Iris pigment epithelial cell (primary cell): ENCODE measurements at regions not wholly inside any gene's neighbourhood (a gene's known extent, or its start where the extent isn't known, plus 50 kb on each side); places are given as distances from the start of the nearest gene placed in this dataset.

Experiments
- DNase-seq: peaks from one replicate; pipeline ENCODE4 v3.0.0-alpha.2; 2011; ENCODE audit warnings: low read depth

DNA sequence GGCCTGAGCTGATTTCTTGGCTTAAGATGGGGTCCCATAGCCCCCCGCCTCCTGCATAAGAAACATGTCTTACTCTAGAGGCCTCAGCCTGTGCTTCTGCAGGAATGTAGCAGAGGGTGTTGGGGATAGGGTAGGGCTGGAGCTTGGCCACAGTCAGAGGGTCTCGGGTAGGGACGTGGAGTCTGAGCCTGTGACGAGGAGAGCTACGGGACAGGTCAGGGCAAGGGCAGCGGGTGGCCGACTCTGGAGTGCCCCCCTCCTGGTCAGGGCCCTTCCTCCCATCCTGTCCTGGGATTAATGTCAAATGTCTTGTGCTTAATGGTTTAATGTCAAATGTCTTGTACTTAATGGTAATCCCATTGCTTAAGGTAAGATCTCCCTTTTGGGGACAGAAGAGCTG is 130.4 kb downstream of the GLI2 start:
- no peak for DNase-seq

DNA sequence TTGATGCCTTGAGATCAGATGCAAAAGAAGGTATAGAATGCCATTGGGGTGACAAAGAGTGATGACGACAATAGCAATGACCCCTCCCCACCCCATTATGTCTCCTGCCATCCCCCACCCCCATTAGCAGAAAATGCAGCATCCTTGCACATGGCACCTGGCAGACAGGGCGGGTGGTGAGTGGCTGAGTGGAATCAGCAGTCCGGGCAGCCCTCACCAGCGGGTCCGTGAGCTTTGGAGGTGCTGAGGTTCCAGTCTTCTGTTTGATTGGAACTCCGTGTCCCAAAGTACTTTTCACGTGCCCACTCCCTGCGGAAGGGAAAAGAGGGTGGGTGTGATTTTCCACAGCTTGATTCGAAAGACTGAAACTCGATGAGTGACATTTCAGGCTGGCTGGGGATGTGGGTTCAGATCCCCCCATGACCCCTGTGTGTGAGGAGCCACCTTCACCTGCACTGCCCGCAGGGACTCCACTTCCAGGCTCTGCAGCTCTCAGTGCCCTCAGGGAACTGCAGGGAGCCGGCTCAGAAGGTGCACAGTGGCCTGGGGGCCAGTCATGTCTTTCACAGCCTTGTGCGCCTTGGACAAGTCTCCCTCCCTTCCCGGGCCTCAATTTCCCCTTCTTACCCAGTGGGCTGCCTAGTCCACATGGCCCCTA is 130.9 kb downstream of the GLI2 start:
- no peak for DNase-seq

DNA sequence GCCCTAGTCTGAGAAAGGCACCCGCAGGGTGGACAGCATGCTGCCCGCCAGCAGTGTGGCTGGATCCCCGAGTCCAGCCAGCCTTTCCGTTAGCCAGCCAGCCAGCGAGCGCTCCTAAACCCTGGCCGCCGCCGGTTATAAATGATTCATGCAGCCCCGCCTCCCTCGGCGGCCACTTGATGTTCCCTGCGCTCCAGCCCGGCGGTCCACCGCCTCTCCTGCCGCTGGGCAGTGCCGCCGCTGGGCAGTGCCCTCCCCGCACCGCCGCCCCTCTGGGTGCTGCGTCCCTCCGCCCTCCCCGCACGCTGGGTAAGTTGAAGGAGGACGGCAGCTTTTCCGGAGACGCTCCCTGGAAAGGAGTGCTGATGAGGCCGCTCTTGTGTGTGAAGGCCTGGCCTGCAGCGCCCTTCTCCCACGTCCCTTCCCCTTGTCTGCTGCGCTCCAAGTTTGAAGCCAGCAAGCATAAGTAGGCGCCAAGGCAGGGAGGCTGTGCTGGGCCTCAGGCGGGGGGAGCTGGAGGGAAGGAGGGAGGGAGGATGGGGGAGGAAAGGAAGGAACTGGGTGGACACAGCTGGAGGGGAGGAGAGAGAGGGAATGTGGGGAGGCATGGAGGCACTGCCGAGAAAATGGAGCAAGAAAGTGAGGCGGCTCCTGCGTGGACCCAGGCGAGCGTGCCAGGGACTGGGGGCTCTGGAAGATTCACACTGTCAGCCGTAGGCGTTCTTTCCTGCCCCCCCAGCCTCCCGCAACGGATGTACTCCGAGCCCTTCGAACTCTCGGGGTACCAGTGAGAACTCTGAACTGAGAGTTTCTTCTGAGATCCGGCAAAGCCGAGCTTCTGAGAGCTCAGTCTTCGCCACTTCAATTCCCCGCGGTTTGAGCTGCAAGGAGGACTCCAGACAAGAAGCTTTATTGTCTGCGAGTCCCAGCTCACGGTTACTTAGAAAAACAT is 131.9 kb downstream of the GLI2 start:
- peak; percentile 85 for DNase-seq

DNA sequence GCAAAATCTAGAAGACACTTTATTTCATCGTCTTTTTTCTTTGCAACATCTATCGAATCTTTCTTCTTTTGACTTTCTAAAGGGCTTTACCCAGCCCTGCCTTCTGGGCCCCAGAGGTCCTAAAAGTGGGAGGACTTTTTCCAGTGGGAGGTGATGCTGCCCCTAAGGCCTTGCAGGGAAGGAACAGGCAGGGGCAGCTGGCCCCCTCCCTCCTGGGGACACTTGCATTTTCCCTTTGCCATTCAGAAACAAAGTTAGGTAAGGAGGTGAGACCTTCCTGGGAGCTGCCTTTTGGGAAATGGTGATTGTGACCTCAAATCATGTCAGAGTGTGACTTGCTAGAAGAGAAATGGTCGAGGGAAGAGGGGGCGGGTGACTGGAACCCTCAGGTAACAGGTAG is 132.7 kb downstream of the GLI2 start:
- no peak for DNase-seq

DNA sequence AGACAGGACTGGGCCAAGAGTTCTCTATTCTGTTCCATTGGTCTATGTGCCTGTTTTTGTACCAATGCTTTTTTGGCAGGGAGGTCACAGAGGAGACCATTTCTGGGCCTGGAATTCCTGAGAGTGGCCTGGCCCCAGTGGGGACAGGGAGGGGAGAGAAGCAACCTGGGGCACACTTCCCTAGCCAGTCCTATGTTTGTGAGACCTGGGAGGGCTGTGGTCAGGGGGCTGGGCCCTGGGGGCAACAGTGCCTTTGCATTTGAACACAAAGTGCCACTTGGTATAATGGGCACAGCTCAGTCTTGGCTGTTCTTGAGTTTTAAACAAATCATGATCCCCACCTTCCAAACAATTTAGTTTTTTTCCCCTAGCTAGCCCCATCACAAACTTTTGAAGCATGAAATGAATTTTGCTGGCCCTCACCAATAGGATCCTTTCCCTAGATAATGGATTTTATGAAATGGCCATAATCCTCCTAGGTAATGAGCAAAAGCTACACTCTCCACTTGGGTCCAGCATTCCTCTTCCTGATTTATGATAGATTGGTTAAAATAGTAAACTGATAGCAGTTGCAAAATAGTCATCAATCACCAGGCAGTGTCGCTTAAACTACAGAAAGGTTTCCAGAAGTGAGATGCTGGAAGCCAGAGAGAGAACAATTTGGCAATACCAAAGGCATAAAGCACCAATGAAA is 133.5 kb downstream of the GLI2 start:
- no peak for DNase-seq

DNA sequence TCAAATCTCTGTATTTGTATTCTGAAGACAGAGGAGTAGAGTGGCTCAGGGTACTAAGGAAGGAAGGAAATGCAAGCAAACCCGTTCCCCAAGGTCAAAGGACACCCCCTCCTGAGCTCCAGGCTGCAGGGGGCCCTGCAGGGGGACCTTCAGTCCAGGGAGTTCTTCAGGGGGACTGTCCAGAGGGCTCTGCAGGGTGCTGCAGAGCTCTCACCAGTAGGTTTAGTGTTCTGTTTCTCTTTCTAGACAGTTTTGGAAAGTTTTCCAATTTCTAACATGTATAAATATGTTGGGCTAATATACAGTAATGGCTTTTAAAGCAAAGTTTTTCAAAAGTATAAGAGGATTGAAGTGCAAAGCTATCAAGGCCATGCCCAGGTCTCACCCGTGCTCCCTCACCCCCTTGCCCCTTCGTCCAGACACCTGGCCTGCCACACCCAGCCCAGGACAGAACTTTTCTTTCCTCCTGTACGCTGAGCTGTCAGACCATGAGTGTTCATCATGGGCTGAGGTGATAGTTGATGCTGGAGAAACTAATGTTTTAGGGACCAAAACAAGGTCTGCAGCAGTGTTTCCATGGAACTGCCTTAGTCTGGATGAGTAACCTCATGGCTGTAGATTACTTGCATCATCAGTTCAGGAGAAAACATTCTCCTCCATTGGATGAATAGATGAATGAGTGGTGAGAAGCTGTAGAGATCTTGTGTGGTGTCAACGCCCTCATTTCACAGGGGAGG is 134.2 kb downstream of the GLI2 start:
- peak; percentile 16 for DNase-seq

DNA sequence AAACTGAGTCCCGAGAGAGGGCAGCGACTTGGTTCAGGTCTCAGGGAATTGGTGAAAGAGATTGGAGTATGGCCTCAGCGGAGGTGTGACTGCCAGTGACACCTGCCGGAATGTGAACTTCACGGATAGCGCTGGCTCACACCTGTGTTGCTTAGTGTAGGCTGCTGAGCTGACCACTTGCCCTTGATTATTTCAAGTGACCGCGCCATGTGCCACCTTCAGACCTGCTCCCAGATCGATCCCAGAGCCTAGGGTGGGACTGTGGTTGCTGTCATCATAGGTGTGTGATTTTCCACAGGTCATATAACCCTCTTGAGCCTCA is 134.8 kb downstream of the GLI2 start:
- DNase-seq, result no peak

DNA sequence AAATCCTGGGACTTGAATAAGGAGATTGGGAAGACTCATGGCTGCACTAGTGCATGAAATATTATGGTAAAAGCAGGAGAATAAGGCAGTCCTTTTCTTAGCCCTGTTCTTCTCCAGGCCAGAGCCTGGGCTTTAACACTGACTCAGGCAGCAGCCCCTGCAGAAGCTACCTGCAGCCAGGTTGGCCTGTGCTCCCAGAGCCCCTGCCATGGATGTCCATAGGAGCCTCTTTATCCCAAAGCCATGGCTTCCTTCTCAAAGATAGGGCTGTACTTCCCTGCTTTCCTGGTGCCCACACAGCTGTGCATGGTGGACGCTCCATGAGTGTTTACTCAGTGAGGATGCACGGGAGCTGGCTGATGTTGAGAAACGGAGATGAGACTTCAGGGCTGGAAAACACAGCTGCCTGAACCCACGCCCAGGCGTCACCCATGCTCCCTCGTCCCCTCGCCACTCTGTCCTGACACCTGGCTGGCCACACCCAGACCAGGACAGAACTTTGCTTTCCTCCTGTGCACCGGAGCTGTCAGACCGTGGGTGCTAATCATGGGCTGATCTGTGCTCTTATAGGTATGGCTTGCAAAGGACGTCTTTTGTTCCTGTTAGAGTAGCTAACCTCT is 135.5 kb downstream of the GLI2 start:
- DNase-seq, result no peak

DNA sequence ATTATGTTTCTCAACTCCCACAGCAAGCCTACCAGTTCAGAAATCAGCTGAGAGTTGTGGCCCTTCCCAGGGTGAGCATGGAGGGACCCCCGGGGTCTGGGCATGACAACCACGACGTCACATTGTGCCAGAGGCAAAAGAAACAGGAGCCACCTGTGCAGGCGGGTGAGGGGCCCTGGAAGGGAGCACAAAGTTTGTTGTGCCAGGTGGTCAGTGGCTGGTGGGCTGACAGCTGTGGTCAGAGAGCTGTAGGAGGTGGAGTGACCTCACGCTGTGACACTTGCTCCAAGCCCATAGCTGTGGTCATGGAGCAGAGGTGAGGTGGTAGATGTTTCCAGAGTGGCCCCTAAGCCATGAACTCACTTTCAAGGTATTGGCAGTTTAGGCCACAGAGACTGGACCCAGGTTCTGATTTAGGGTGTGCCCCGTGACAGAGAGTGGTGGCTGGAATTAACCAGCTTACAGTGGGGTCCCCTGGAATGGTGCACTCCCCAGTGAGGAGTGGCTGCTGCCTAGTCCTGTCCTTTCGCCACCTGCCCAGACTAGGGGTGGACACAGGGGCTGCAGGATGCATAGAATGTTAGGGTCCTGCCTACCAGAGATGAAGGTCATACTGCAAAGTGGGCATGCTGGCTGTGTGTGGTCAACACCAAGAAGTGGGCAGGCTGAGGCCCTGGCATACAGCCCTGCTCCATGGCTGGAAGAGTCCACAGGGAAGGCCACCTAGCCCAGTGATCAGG is 136.4 kb downstream of the GLI2 start:
- DNase-seq, result no peak

DNA sequence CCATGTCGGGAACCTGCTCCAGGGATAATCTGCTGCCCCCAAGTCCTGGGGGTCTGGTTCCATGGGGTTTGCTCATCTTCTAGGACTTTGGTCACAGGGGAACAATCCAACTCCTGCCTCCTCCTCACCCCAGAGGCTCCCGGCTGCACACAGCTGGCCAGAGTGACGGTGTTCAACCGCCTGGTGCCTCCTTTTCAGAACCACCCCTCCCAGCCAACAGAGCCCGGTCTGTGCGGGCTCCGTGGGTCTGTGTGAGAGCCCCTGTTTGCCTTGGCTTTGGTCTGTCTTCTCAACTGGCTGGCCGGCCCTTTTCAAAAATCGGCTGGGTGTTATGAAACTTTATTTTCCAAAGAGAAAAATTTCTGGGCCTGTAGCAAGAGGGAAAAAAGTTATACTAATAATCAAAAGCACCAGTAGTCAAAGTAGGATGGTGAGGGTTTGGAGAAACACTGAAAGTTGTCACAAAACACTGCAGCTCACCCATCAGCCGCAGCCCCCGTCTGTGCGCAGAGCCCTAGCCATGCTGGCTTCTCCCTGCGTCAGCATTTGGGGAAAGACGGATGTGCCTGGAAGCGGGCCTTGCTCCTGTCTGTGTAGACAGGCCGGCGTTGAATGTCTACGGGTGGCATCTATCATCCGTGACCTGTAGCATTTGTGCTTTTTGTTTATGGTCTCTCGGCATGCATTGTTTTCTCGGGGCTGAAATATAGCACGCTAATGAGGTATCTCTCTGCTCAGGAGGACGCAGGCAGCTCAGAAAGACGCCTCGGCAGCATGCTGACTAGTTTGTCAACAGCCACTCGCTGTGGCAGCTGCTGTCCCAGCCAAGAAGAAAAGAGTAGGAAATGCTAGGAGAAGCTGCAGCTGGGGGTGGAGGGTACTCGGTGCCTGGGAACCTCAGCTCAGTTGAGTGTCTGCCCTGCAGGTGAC is 138.6 kb downstream of the GLI2 start:
- DNase-seq, result no peak

DNA sequence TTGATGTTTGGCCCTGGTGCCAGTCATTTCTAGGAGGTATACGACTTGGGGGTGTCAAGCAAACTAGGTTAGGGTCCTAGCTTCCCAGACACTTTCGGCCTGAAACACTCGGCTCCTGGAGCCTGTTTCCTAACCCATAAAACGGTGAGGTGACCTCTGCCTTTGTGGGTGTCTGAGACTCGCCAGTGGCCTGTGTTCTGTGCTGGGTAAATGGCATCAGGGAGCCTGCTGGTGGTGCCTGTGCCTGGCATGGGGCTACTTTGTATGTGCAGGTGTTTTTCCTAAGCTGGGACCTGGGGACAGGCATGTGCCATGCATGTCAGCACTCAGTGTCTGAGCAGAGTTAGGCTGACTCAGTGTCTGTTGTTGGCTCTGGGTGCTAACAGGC is 139.2 kb downstream of the GLI2 start:
- no peak for DNase-seq

DNA sequence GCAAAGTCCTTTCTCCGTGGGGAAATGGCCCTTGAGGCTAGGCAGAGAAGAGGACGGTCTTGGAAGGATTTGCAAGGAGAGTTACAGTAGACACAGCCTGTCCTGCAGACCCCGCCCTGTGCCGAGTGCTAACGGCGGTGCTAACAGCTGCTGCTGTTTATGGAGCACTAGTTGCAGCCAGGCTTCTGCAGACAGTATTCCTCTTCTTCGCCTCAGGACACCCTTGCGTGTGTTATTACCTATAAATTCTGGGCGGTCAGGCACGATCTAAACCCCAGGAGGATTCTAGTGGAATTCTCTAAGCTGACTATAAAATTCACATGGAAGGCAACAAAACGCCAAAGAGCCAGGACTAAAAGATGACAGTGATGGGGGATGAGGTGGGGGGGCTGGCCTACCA is 139.8 kb downstream of the GLI2 start:
- no peak for DNase-seq

DNA sequence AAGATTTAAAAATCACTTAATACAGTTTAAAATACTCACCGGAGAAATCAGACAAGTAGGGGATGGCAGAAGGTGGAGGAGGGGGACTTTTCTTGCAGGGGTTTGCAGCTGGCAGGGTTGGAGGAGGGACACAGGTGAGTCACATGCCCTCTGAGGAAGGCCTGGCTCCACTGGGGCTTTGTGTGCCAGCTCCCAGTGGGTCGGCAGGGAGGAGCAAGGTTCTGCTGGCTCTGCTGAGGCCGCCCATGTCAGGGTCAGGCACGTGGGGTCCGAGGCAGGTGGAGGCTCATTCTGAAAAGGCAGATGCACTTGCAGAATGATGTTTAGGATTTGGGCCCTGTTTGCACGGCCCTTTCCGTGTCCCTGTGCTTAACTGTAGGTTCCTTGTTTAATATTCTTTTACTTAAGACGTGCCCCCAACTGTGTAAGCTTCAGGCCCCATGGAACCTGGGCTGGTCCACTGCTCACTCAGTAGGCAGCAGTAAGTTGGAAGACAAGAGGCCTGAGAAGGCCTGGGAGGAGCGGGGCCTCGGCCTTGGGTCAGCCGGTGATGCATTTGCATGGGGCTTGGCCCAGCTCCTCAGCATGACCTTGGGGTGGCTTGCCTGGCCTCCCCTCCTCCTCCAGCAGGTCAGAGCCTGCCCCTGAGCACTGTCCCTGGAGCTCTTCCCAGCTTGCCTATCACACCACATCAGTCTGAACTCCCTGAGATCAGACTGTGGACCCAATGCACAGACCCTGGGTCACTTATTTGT is 141.0 kb downstream of the GLI2 start:
- no peak for DNase-seq

DNA sequence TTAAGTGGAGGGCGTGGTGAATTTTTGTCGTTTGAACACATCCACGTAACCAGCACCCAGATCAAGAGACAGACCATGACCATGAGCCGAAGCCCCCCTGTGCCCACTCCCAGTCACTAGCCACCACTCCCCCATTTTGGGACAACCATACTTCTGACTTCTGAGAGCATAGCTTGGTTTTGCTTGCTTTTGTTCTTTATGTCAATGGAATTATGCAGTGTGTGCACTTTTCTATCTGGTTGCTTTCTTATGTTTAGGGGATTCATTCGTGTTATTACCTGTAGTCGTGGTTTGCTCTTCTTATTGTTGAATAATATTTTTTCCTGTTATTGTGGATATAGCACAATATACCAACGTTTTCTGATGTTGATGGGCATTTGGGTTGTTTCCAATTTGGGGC is 141.7 kb downstream of the GLI2 start:
- DNase-seq, result no peak

DNA sequence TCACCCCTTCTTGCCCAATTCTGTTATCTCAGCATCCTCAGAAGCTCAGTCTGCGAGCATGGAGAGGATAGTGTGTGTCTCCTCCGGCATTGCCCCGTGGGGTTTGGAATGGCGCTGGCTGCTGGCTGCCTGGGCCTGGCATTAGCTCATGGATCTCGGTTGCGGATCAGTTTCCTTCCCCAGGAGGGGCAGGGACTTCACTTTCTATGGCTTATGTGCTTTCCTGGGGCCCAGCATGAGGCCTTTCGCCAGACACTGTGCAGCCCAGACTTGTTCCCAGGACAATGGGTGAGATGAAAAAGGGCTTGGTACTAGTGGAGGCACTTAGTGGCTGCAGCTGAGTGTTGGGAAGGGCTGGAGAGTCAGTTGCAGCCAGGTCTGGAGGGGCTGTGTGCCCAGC is 143.3 kb downstream of the GLI2 start:
- DNase-seq, result no peak

DNA sequence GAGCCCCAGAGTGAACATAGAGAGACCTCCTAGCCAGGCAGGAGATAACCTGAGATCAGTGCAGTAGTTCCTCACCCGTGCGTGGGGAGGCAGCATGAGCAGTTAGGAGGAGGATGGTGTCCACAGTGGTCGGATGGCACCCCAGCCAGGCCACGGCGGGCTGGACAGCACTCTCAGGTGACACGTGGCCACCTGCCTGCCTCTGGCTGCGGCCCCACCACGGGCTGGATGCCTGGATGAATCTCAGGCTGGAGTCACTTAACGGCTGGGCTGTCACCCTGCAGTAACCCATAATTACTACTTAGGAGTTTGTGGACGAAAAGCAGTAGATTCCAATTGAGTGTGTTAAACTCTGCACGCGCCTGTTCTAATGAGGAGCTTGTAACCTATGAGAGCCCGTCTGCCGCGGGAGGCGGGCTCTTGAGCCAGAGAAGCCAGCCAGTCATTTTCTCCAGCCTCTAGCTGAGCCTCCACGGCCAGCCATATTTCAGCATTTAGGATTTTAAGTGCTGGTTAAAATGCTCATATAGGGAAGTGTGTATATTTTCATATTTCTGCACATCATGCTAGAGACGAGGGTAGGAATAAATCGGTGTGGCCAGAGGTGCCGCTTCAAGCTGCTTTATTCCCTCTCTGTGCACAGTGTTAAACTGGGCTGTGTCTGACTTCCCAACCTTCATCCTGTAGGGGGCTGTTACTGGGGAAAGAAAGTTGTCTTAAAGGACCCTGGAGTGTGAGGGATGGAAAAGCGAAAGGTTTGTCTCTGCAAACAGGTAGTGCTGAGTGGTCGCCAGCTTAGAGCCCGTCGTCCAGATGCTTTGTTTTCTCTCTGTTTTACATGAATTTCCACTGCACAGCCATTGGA is 144.0 kb downstream of the GLI2 start:
- no peak for DNase-seq

DNA sequence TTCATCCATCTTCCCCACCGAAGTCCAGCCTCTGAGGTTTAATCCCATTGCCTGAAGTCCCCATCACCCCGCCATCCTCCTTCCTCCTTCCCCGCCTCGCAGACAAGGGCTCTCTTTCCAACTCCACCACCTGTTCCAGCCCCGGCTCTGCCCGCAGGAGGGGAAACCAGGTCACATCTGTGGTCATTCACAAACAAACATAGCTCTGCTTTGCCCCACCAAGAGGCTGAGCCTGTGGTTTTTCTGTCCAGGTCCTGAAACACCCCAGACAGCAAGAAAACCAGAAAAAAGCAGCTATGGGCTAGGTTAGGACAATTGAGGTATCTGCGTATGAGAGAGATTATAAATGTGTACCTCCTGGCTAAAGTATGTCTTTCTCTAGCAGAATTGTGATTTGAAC is 144.7 kb downstream of the GLI2 start:
- peak; percentile 78 for DNase-seq
